HCT116 (cell line): ENCODE measurements at regions not wholly inside any gene's neighbourhood (a gene's known extent, or its start where the extent isn't known, plus 50 kb on each side); places are given as distances from the start of the nearest gene placed in this dataset.

ENCODE experiments used
- ATAC-seq: fragments of 200-7000 bp; cut with Tn5 transposase; 2 replicates; pipeline ENCODE4 v1.9.1; 2020; ENCODE audit warnings: mild to moderate bottlenecking, moderate library complexity
- BruUV-seq: library from RNA; stranded (reverse); fragments of 400-500 nt; replicated peaks from 2 replicates; lab custom pipeline; 2021; lab: Mats Ljungman, UMichigan
- CTCF ChIA-PET: fragments of 300-600 bp; sonication (Branson Sonifier 250); formaldehyde crosslinking; loops from one replicate; lab custom pipeline; 2021; ENCODE audit warnings: antibody characterized with exemption; lab: Charles Lee
- POLR2A ChIA-PET: fragments of 300-600, 350-600 bp; sonication (Branson Sonifier 250); formaldehyde crosslinking; loops from one replicate; lab custom pipeline; 2021; ENCODE audit warnings: antibody characterized with exemption; lab: Charles Lee
- RAD21 ChIA-PET, 2 experiments: fragments of 300-600 bp; sonication (Branson Sonifier 250); formaldehyde crosslinking; loops; one replicate each; lab custom pipeline; 2023; ENCODE audit warnings: low total read pairs in 2 of 2; ENCODE audit not compliant: uncharacterized antibody in 2 of 2, unreplicated experiment in 2 of 2, low non-redundant PET in 1 of 2; lab: Charles Lee
- DNase-seq: peaks from one replicate; pipeline ENCODE4 v3.0.0-alpha.2; 2010; ENCODE audit warnings: low read depth, low spot score
- H2AFZ ChIP-seq: fragments of 200-600 bp; shearing (Covaris generic), sonication (generic); 2 replicates; pipeline ENCODE4 v1.6.1; 2017; ENCODE audit warnings: low read depth, mixed run types, mixed read lengths, antibody characterized with exemption, low read length; ENCODE audit not compliant: poor library complexity, severe bottlenecking
- H3K27ac ChIP-seq: 2 replicates; pipeline ENCODE4 v1.5.1; 2012; ENCODE audit warnings: low read depth, low read length
- H3K27me3 ChIP-seq: fragments of 200-600 bp; sonication (generic); 2 replicates; pipeline ENCODE4 v1.6.1; 2016; ENCODE audit warnings: mixed run types, low read length, mixed read lengths; ENCODE audit not compliant: insufficient read depth
- H3K36me3 ChIP-seq, 2 experiments: fragments of 200-500 bp in 1 of 2; fragments of 200-600 bp in 1 of 2; sonication (Bioruptor generic) in 1 of 2; sonication (generic) in 1 of 2; 2 replicates each; pipeline versions ENCODE4 v1.5.1 to v1.6.1; 2014 to 2016; ENCODE audit warnings: low read length in 2 of 2, inconsistent platforms in 1 of 2, mixed read lengths in 1 of 2, mixed run types in 1 of 2; ENCODE audit not compliant: insufficient read depth in 2 of 2, control insufficient read depth in 1 of 2
- H3K4me1 ChIP-seq, 2 experiments: fragments of 200-600 bp in 1 of 2; sonication (generic) in 1 of 2; 2 replicates each; pipeline versions ENCODE4 v1.5.1 to v1.6.1; 2012 to 2017; ENCODE audit warnings: low read length in 2 of 2, inconsistent platforms in 1 of 2, mild to moderate bottlenecking in 1 of 2, mixed read lengths in 1 of 2, mixed run types in 1 of 2, moderate library complexity in 1 of 2; ENCODE audit not compliant: insufficient read depth in 2 of 2, control insufficient read depth in 1 of 2
- H3K4me2 ChIP-seq: fragments of 200-600 bp; sonication (generic); 2 replicates; pipeline ENCODE4 v1.6.1; 2017; ENCODE audit warnings: mixed run types, low read length, mixed read lengths
- H3K4me3 ChIP-seq, 2 experiments: fragments of 200-600 bp in 1 of 2; sonication (generic) in 1 of 2; replicated peaks in 1 of 2; 2 replicates each; pipeline ENCODE4 v1.5.1; 2011 to 2016; ENCODE audit warnings: low read length in 2 of 2, control low read depth in 1 of 2, low read depth in 1 of 2, mild to moderate bottlenecking in 1 of 2, mixed read lengths in 1 of 2, mixed run types in 1 of 2
- H3K79me2 ChIP-seq: fragments of 200-600 bp; sonication (generic); 2 replicates; pipeline ENCODE4 v1.6.1; 2017; ENCODE audit warnings: mild to moderate bottlenecking, mixed run types, low read length, moderate library complexity, mixed read lengths; ENCODE audit not compliant: insufficient read depth
- H3K9ac ChIP-seq: fragments of 200-600 bp; sonication (generic); 2 replicates; pipeline ENCODE4 v1.6.1; 2016; ENCODE audit warnings: low read length, mixed read lengths
- H3K9me2 ChIP-seq: fragments of 200-600 bp; sonication (generic), shearing (Covaris generic); 2 replicates; pipeline ENCODE4 v1.6.1; 2017; ENCODE audit warnings: mixed run types, mild to moderate bottlenecking, moderate library complexity; ENCODE audit not compliant: insufficient read depth
- H3K9me3 ChIP-seq, 2 experiments: fragments of 200-500 bp in 1 of 2; fragments of 200-600 bp in 1 of 2; sonication (Bioruptor generic) in 1 of 2; sonication (generic) in 1 of 2; 2 replicates each; pipeline ENCODE4 v1.6.1; 2014 to 2017; ENCODE audit warnings: low read length in 2 of 2, mixed read lengths in 2 of 2, inconsistent platforms in 1 of 2, low read depth in 1 of 2, mild to moderate bottlenecking in 1 of 2, mixed run types in 1 of 2, moderate library complexity in 1 of 2; ENCODE audit not compliant: control insufficient read depth in 1 of 2, insufficient read depth in 1 of 2
- H4K20me1 ChIP-seq: fragments of 200-600 bp; sonication (generic), shearing (Covaris generic); 2 replicates; pipeline ENCODE4 v1.6.1; 2017; ENCODE audit warnings: mixed run types, mild to moderate bottlenecking, moderate library complexity; ENCODE audit not compliant: insufficient read depth
- CBX3 ChIP-seq: IDR thresholded peaks from 2 replicates; pipeline ENCODE4 v1.6.1; 2012; ENCODE audit warnings: low read depth
- CEBPB ChIP-seq: IDR thresholded peaks from 2 replicates; pipeline ENCODE4 v1.6.1; 2012; ENCODE audit warnings: low read depth
- ELF1 ChIP-seq: IDR thresholded peaks from 2 replicates; pipeline ENCODE4 v1.6.1; 2012; ENCODE audit warnings: low read depth, borderline replicate concordance
- EZH2phosphoT487 ChIP-seq: fragments of 200-600 bp; IDR thresholded peaks from 2 replicates; pipeline ENCODE4 v1.6.1; 2018; ENCODE audit warnings: antibody characterized with exemption, borderline replicate concordance
- JUND ChIP-seq: IDR thresholded peaks from 2 replicates; pipeline ENCODE4 v1.6.1; 2012
- MAX ChIP-seq: IDR thresholded peaks from 2 replicates; pipeline ENCODE4 v1.6.1; 2012
- POLR2A ChIP-seq: IDR thresholded peaks from 2 replicates; pipeline ENCODE4 v1.7.0; 2011; ENCODE audit warnings: borderline replicate concordance; ENCODE audit not compliant: insufficient read depth, insufficient read length; ENCODE audit errors: extremely low read depth
- POLR2AphosphoS5 ChIP-seq: IDR thresholded peaks from 2 replicates; pipeline ENCODE4 v1.6.1; 2011; ENCODE audit warnings: mild to moderate bottlenecking, low read depth, low read length, moderate library complexity
- REST ChIP-seq: IDR thresholded peaks from 2 replicates; pipeline ENCODE4 v1.6.1; 2012; ENCODE audit warnings: low read depth
- SRF ChIP-seq: IDR thresholded peaks from 2 replicates; pipeline ENCODE4 v1.6.1; 2012; ENCODE audit warnings: low read depth
- intact Hi-C: fragments of 100-400 bp; cut with micrococcal nuclease; formaldehyde crosslinking; loops from 2 replicates; pipeline ENCODE4 v1.10.0; 2022

- BruUV-seq: no TSS peak
- POLR2A ChIA-PET: no interaction called here
- no peak overlapping the region for H2AFZ ChIP-seq
- no peak for ATAC-seq
- H3K27me3 ChIP-seq: no peaks in the 10 kb centered on the region
- H3K4me1 ChIP-seq: no peaks in the 10 kb centered on the region
- no peak overlapping the region for H3K9ac ChIP-seq
- no peaks in the 10 kb centered on the region for H3K9me2 ChIP-seq
- no peak overlapping the region for H3K27ac ChIP-seq
- peaks cover 0 to 14% of the 10 kb centered on the region in 2 experiments; a peak in 1 of 4 replicates for H3K9me3 ChIP-seq
- intact Hi-C loops: no loop called here
- no peak overlapping the region for H3K4me2 ChIP-seq
- H3K4me3 ChIP-seq: no peak overlapping the region
- H3K79me2 ChIP-seq: no peaks in the 10 kb centered on the region
- RAD21 ChIA-PET: no interaction called here
- H3K36me3 ChIP-seq: no peaks in the 10 kb centered on the region
- CTCF ChIA-PET: no interaction called here
- TF ChIP-seq CBX3 (no peak), REST (no peak), CEBPB (no peak), JUND (no peak), EZH2phosphoT487 (no peak), POLR2AphosphoS5 (no peak), SRF (no peak), MAX (no peak), ELF1 (no peak), POLR2A (no peak)
- no peaks in the 10 kb centered on the region for H4K20me1 ChIP-seq
- no peak for DNase-seq
Measured at GRCh38 chr11:42225664-42226063, 766.2 kb upstream of the LRRC4C start.
